Endodermal cell (in vitro differentiated cells): ENCODE measurements at regions not wholly inside any gene's neighbourhood (a gene's known extent, or its start where the extent isn't known, plus 50 kb on each side); places are given as distances from the start of the nearest gene placed in this dataset.

Experiments used
- DNase-seq: peaks from one replicate; pipeline ENCODE4 v3.0.0-alpha.2; 2017
- H3K27ac ChIP-seq: 2 replicates; pipeline ENCODE4 v1.5.1; 2013; ENCODE audit warnings: mild to moderate bottlenecking, low read depth, low read length, moderate library complexity
- H3K27me3 ChIP-seq: 2 replicates; pipeline ENCODE4 v1.6.1; 2013; ENCODE audit warnings: mild to moderate bottlenecking, low read length, moderate library complexity; ENCODE audit not compliant: insufficient read depth, control insufficient read depth, poor library complexity, severe bottlenecking
- H3K36me3 ChIP-seq: 2 replicates; pipeline ENCODE4 v1.7.0; 2013; ENCODE audit warnings: mild to moderate bottlenecking, low read length, moderate library complexity; ENCODE audit not compliant: control insufficient read depth, insufficient read depth
- H3K4me1 ChIP-seq: one replicate; pipeline ENCODE4 v1.7.0; 2013; ENCODE audit warnings: low read length; ENCODE audit not compliant: control insufficient read depth, insufficient read depth
- H3K4me3 ChIP-seq: 2 replicates; pipeline ENCODE4 v1.5.1; 2013; ENCODE audit warnings: mild to moderate bottlenecking, low read length, moderate library complexity
- H3K9ac ChIP-seq: 2 replicates; pipeline ENCODE4 v1.6.1; 2013; ENCODE audit warnings: mild to moderate bottlenecking, low read length, moderate library complexity; ENCODE audit not compliant: poor library complexity, severe bottlenecking; ENCODE audit errors: extremely low read depth
- H3K9me3 ChIP-seq: 2 replicates; pipeline ENCODE4 v1.6.1; 2013; ENCODE audit warnings: mild to moderate bottlenecking, low read length, moderate library complexity; ENCODE audit not compliant: control insufficient read depth
- H3K27ac Mint-ChIP-seq: 2 replicates; pipeline ENCODE4 v1.8.0; 2020; ENCODE audit warnings: mixed read lengths
- H3K27me3 Mint-ChIP-seq: 2 replicates; pipeline ENCODE4 v1.8.0; 2021; ENCODE audit warnings: mild to moderate bottlenecking, mixed read lengths; ENCODE audit not compliant: insufficient read depth
- H3K36me3 Mint-ChIP-seq: 2 replicates; pipeline ENCODE4 v1.8.0; 2020; ENCODE audit warnings: low read depth, mixed read lengths
- H3K4me1 Mint-ChIP-seq: 2 replicates; pipeline ENCODE4 v1.8.0; 2020; ENCODE audit warnings: mixed read lengths
- H3K4me3 Mint-ChIP-seq: 2 replicates; pipeline ENCODE4 v1.8.0; 2020; ENCODE audit warnings: mild to moderate bottlenecking, moderate library complexity, mixed read lengths
- H3K9me3 Mint-ChIP-seq: 2 replicates; pipeline ENCODE4 v1.8.0; 2020; ENCODE audit warnings: mild to moderate bottlenecking, mixed read lengths
- WGBS, 2 experiments: methylation state at CpG; one replicate each; pipeline versions ENCODE4 v1.1.5 to v1.1.7; 2013; ENCODE audit warnings: missing lambda C conversion rate in 2 of 2, mixed read lengths in 1 of 2; ENCODE audit not compliant: insufficient coverage in 1 of 2, insufficient read length in 1 of 2; 5-methylcytosine and 5-hydroxymethylcytosine counted together
- TF ChIP-seq, protein P1 (sequence below): fragments of 200-600 bp; sonication (generic); conservative IDR thresholded peaks from 2 replicates; pipeline ENCODE4 v1.5.0; 2021; ENCODE audit warnings: antibody characterized with exemption, mild to moderate bottlenecking

DNA sequence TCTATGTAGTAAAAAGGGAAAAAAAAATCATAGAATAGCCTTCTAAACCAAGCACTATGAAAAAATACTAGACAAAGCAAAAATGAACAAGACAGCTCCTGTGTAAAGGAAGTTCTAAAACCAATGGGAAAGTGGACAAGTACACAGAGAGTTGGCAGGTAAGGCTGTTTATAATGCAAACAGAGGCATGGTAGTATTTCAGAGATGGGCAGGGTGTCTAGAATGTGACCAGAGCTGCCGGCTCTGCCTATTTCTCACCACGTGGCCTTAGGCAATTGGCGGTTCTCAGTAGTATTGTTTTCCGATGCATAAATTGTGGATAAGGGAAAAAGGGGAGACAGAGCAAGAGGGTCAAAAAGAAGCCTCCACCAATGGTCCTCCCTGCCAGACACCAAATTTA, 173.6 kb downstream of the ANKRD30B start:
- 64 to 74% methylated on average over 3 to 4 of the region's 4 CpGs for WGBS, 2 experiments
- Histone ChIP-seq H3K27me3 (no peaks in the 10 kb centered on the region), H3K27ac (no peak overlapping the region), H3K9me3 (peaks cover 87% of the 10 kb centered on the region), H3K36me3 (no peaks in the 10 kb centered on the region), H3K4me1 (no peaks in the 10 kb centered on the region), H3K9ac (no peak overlapping the region), H3K4me3 (no peak overlapping the region)
- Mint-ChIP-seq H3K4me1 (no peaks in the 10 kb centered on the region), H3K4me3 (no peak overlapping the region), H3K36me3 (peaks cover 2% of the 10 kb centered on the region), H3K27me3 (peaks cover 2% of the 10 kb centered on the region), H3K9me3 (peaks cover 97% of the 10 kb centered on the region), H3K27ac (no peak overlapping the region)
- no peak for DNase-seq
- TF ChIP-seq, protein P1, sequence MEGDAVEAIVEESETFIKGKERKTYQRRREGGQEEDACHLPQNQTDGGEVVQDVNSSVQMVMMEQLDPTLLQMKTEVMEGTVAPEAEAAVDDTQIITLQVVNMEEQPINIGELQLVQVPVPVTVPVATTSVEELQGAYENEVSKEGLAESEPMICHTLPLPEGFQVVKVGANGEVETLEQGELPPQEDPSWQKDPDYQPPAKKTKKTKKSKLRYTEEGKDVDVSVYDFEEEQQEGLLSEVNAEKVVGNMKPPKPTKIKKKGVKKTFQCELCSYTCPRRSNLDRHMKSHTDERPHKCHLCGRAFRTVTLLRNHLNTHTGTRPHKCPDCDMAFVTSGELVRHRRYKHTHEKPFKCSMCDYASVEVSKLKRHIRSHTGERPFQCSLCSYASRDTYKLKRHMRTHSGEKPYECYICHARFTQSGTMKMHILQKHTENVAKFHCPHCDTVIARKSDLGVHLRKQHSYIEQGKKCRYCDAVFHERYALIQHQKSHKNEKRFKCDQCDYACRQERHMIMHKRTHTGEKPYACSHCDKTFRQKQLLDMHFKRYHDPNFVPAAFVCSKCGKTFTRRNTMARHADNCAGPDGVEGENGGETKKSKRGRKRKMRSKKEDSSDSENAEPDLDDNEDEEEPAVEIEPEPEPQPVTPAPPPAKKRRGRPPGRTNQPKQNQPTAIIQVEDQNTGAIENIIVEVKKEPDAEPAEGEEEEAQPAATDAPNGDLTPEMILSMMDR, result no peak

DNA sequence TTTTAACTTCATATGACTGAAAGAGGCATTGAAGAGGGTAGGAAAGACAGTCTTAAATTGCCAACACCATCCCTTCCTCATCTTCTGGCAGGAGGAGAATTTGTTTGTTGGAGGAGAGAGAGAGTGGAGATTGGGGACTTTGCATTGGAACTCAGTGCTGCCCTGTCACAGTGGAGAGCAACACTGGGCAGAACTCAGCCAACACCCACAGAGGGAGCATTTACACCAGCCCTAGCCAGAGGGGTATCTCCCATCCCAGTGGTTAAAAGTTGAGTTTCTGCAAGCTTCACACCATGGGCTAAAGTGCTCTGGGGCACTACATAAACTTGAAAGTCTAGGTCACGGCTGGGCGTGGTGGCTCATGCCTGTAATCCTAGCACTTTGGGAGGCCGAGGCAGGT, 174.1 kb downstream of the ANKRD30B start:
- peaks cover 2% of the 10 kb centered on the region for H3K36me3 Mint-ChIP-seq
- Histone ChIP-seq H3K9me3 (peaks cover 87% of the 10 kb centered on the region), H3K27ac (no peak overlapping the region), H3K9ac (no peak overlapping the region), H3K4me3 (no peak overlapping the region), H3K36me3 (no peaks in the 10 kb centered on the region), H3K4me1 (no peaks in the 10 kb centered on the region), H3K27me3 (no peaks in the 10 kb centered on the region)
- TF ChIP-seq, protein P1, result no peak
- no peak overlapping the region for H3K4me3 Mint-ChIP-seq
- WGBS, 2 experiments, result 92% methylated on average over 3 of the region's 3 CpGs; no CpG with 5 or more reads in 1 of the 2 experiments
- no peak overlapping the region for H3K27ac Mint-ChIP-seq
- H3K27me3 Mint-ChIP-seq, result peaks cover 2% of the 10 kb centered on the region
- DNase-seq, result no peak
- no peaks in the 10 kb centered on the region for H3K4me1 Mint-ChIP-seq
- peaks cover 95% of the 10 kb centered on the region for H3K9me3 Mint-ChIP-seq

- H3K4me3 ChIP-seq, result no peak overlapping the region
- no peaks in the 10 kb centered on the region for H3K27me3 ChIP-seq
- Mint-ChIP-seq H3K27me3 (peaks cover 2% of the 10 kb centered on the region), H3K36me3 (peaks cover 2% of the 10 kb centered on the region), H3K9me3 (peaks cover 94% of the 10 kb centered on the region), H3K4me3 (no peak overlapping the region), H3K4me1 (no peaks in the 10 kb centered on the region), H3K27ac (no peak overlapping the region)
- H3K4me1 ChIP-seq, result no peaks in the 10 kb centered on the region
- H3K9ac ChIP-seq, result no peak overlapping the region
- H3K27ac ChIP-seq, result no peak overlapping the region
- H3K36me3 ChIP-seq, result no peaks in the 10 kb centered on the region
- 53 to 55% methylated on average over 3 to 4 of the region's 4 CpGs for WGBS, 2 experiments
- TF ChIP-seq, protein P1, result no peak
- peaks cover 86% of the 10 kb centered on the region for H3K9me3 ChIP-seq
- no peak for DNase-seq
Observed at GRCh38 chr18:14922965-14923565, 175.1 kb downstream of the ANKRD30B start.
